ENCODE measurements at regions not wholly inside any gene's neighbourhood (a gene's known extent, or its start where the extent isn't known, plus 50 kb on each side); places are given as distances from the start of the nearest gene placed in this dataset.

DNA sequence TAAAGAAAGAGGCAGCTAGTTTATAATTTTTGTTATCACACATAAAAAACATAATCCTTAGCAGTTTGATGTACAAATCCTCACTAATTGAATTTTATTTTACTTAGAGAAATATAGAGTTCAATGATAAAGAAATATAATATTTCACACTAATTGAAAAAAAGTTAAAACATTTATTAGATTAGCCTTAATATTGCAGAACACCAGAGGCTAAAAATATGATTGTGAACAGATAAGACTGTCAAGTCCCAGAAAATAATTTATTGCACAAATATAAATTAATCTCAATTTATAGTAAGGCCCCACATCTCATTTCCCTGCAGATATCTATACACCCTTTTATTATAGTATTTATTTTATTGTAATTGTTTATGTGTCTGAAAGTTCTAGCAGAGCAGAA lies 690.8 kb upstream of the PHF14 start:
- H3K27me3 ChIP-seq, result no peaks in the 10 kb centered on the region
- H3K27ac ChIP-seq, result no peak overlapping the region
- H3K36me3 ChIP-seq (ENCODE audit: low read depth, missing control alignments), result no peaks in the 10 kb centered on the region
- no peaks in the 10 kb centered on the region for H3K9me3 ChIP-seq
- TF ChIP-seq, protein P1, sequence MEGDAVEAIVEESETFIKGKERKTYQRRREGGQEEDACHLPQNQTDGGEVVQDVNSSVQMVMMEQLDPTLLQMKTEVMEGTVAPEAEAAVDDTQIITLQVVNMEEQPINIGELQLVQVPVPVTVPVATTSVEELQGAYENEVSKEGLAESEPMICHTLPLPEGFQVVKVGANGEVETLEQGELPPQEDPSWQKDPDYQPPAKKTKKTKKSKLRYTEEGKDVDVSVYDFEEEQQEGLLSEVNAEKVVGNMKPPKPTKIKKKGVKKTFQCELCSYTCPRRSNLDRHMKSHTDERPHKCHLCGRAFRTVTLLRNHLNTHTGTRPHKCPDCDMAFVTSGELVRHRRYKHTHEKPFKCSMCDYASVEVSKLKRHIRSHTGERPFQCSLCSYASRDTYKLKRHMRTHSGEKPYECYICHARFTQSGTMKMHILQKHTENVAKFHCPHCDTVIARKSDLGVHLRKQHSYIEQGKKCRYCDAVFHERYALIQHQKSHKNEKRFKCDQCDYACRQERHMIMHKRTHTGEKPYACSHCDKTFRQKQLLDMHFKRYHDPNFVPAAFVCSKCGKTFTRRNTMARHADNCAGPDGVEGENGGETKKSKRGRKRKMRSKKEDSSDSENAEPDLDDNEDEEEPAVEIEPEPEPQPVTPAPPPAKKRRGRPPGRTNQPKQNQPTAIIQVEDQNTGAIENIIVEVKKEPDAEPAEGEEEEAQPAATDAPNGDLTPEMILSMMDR (IDR thresholded peaks at IDR 0.05), result no peak
- TF ChIP-seq POLR2A (IDR thresholded peaks at IDR 0.05), result no peak
- no peak for DNase-seq
- H3K4me3 ChIP-seq, result no peak overlapping the region
- no peaks in the 10 kb centered on the region for H3K4me1 ChIP-seq
- intact Hi-C loops (cut with DNase I; ENCODE audit: low total_unique reads), result no loop called here

GRCh38 chr7:10284001-10284400 lies 689.7 kb upstream of the PHF14 start:
- no peak for DNase-seq
- WGBS, 2 donors, result 93 to 94% methylated on average over 1 of the region's 1 CpG
- Histone ChIP-seq H3K9me3 (no peaks in the 10 kb centered on the region), H3K27ac (no peak overlapping the region), H3K36me3 (ENCODE audit: low read depth, missing control alignments) (no peaks in the 10 kb centered on the region), H3K27me3 (no peaks in the 10 kb centered on the region), H3K4me1 (no peaks in the 10 kb centered on the region), H3K4me3 (no peak overlapping the region)
- intact Hi-C loops (cut with DNase I; ENCODE audit: low total_unique reads), result no loop called here
- no peak for TF ChIP-seq POLR2A (IDR thresholded peaks at IDR 0.05)
- TF ChIP-seq, protein P1 (IDR thresholded peaks at IDR 0.05), result no peak

- WGBS, 2 donors, result 79 to 91% methylated on average over 3 of the region's 3 CpGs
- intact Hi-C loops (cut with DNase I; ENCODE audit: low total_unique reads), result no loop called here
Observed at GRCh38 chr7:10299384-10299783, 674.3 kb upstream of the PHF14 start.

DNA sequence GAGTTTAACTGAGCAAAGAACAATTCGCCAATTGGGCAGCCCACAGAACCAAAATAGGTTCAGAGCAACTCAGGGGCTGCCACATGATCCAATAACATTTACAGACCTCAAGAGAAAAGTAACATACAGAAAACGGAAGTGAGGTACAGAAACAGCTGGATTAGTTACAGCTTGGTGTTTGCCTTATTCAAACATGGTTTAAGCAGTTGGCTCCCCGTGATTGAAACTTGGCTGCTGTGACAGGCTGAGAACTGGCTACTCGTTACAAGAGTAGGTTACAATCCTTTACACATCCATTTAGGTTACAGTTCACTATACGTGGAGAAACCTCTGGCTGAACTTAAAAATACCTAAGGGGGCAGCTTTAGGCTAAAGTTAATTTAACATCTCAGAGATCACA lies 673.1 kb upstream of the PHF14 start:
- 41 to 42% methylated on average over 5 of the region's 5 CpGs for WGBS, 2 donors
- no peaks in the 10 kb centered on the region for H3K27me3 ChIP-seq
- intact Hi-C loops (cut with DNase I; ENCODE audit: low total_unique reads), result no loop called here
- H3K4me1 ChIP-seq, result no peaks in the 10 kb centered on the region
- H3K9me3 ChIP-seq, result no peaks in the 10 kb centered on the region
- no peak overlapping the region for H3K27ac ChIP-seq
- no peaks in the 10 kb centered on the region for H3K36me3 ChIP-seq (ENCODE audit: low read depth, missing control alignments)
- TF ChIP-seq, protein P1 (IDR thresholded peaks at IDR 0.05), result no peak
- TF ChIP-seq POLR2A (IDR thresholded peaks at IDR 0.05), result no peak
- no peak overlapping the region for H3K4me3 ChIP-seq
- no peak for DNase-seq

More at GRCh38 chr7:10299384-10299783, 674.3 kb upstream of the PHF14 start:
- H3K9me3 ChIP-seq, result no peaks in the 10 kb centered on the region
- TF ChIP-seq, protein P1 (IDR thresholded peaks at IDR 0.05), result no peak
- TF ChIP-seq POLR2A (IDR thresholded peaks at IDR 0.05), result no peak
- no peak overlapping the region for H3K27ac ChIP-seq
- no peak overlapping the region for H3K4me3 ChIP-seq
- no peak for DNase-seq
- no peaks in the 10 kb centered on the region for H3K27me3 ChIP-seq
- no peaks in the 10 kb centered on the region for H3K4me1 ChIP-seq
- H3K36me3 ChIP-seq (ENCODE audit: low read depth, missing control alignments), result no peaks in the 10 kb centered on the region

DNA sequence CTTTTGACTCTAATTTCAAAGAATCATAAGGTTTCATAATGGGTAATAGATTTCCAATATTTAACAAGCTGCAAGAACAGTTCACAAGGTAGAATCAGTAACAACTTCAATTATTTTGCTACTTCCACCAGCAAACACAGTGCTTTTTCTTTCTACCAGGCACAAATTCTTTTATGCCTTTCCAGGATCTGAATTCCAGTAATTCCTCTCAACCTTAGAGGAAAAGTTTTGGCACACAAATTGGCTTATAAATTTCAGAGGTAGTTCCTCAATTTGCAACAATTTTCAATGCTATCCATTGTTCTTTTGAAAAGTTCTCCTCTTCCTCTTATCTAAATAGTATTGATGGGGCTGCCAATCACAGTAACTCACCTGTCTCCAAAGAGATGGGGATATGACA lies 665.4 kb upstream of the PHF14 start:
- Histone ChIP-seq H3K27me3 (no peaks in the 10 kb centered on the region), H3K4me3 (no peak overlapping the region), H3K36me3 (ENCODE audit: low read depth, missing control alignments) (no peaks in the 10 kb centered on the region), H3K4me1 (no peaks in the 10 kb centered on the region), H3K27ac (no peak overlapping the region), H3K9me3 (no peaks in the 10 kb centered on the region)
- no peak for DNase-seq
- TF ChIP-seq POLR2A (IDR thresholded peaks at IDR 0.05), result no peak
- TF ChIP-seq, protein P1 (IDR thresholded peaks at IDR 0.05), result no peak
- intact Hi-C loops (cut with DNase I; ENCODE audit: low total_unique reads), result no loop called here

Data from testis (tissue), 2 donors.